Mucosa of rectum (tissue), 2 donors: ENCODE measurements at regions not wholly inside any gene's neighbourhood (a gene's known extent, or its start where the extent isn't known, plus 50 kb on each side); places are given as distances from the start of the nearest gene placed in this dataset.

Experiments used
- H3K27ac ChIP-seq, 2 donors: one replicate each; pipeline ENCODE4 v1.7.0; 2013; ENCODE audit warnings: inconsistent platforms in 2 of 2, low read depth in 2 of 2, low read length in 2 of 2
- H3K27me3 ChIP-seq, 2 donors: one replicate each; pipeline ENCODE4 v1.7.0; 2013; ENCODE audit warnings: low read length in 2 of 2; ENCODE audit not compliant: control insufficient read depth in 2 of 2, insufficient read depth in 2 of 2
- H3K36me3 ChIP-seq, 2 donors: one replicate each; pipeline ENCODE4 v1.7.0; 2013; ENCODE audit warnings: low read length in 2 of 2; ENCODE audit not compliant: control insufficient read depth in 2 of 2, insufficient read depth in 2 of 2
- H3K4me1 ChIP-seq, 2 donors: one replicate each; pipeline ENCODE4 v1.7.0; 2013; ENCODE audit warnings: low read length in 2 of 2, mild to moderate bottlenecking in 1 of 2; ENCODE audit not compliant: control insufficient read depth in 2 of 2, insufficient read depth in 2 of 2
- H3K4me3 ChIP-seq, 2 donors: one replicate each; pipeline ENCODE4 v1.7.0; 2013; ENCODE audit warnings: low read length in 2 of 2
- H3K9ac ChIP-seq, 2 donors: one replicate each; pipeline ENCODE4 v1.7.0; 2013; ENCODE audit warnings: low read length in 2 of 2, low read depth in 1 of 2, mild to moderate bottlenecking in 1 of 2
- H3K9me3 ChIP-seq, 2 donors: one replicate each; pipeline ENCODE4 v1.7.0; 2013; ENCODE audit warnings: low read length in 2 of 2; ENCODE audit not compliant: control insufficient read depth in 2 of 2
- donor health status: healthy.
- donor health status: Normal muscosa, but diverticular disease.

DNA sequence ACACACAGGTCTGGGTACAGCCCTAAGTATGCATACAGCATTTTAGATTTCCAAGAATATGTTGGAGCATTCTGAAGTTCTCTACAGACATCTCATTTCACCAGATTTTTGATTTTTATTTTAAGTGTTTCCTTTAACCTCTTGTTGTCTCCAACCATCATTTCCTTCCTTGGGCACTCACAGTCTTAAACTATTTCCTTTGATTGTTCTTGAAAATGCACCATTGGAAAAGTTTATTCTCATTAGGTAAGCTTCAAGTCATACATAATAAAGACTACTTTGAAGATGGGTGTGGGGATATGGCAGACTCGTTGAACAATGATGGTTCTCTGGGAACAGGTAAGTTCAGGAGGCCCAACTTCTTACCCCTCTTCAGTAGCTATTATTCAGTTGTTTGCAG is 1174.6 kb downstream of the CDH12 start:
- Histone ChIP-seq H3K9me3 (no peaks in the 10 kb centered on the region), H3K36me3 (no peaks in the 10 kb centered on the region), H3K4me1 (no peaks in the 10 kb centered on the region), H3K27me3 (no peaks in the 10 kb centered on the region), H3K27ac (no peak overlapping the region), H3K9ac (no peak overlapping the region), H3K4me3 (no peak overlapping the region)

DNA sequence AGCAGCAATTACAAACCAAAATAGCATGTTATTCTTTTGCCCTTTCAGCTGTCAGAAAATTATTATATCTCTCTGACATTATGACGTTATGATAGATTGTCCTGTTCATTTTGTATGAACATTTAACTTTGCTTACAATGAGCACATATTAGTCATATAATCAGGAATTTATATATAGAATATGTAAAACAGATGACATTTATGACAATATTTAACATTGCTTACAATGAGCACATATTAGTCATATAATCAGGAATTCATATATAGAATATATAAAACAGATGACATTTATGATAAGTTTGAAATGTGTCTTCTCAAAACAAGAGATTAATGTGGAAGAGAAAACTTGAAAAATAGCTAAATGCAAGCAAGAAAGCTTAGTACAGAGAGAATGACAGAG is 1180.2 kb downstream of the CDH12 start:
- Histone ChIP-seq H3K4me1 (no peaks in the 10 kb centered on the region), H3K36me3 (no peaks in the 10 kb centered on the region), H3K9ac (no peak overlapping the region), H3K27ac (no peak overlapping the region), H3K9me3 (no peaks in the 10 kb centered on the region), H3K4me3 (no peak overlapping the region), H3K27me3 (no peaks in the 10 kb centered on the region)

DNA sequence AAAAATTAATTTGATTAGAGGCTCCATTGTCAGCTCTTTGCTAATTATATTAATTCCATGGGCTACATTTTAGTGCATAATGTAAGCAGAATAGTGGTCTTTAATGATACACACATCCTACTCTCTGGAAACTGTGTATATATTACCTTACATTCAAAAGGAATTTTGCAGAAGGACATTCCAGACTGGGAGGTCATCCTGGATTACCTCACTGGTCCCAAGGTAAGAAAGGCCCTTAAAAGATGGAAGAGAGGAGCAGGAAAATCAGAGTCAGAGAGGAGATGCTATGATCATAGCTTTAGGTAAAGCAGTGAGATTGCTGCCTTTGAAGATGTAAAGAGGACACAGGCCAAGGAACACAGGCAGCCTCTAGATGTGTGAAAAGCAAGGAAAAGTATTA is 1180.8 kb downstream of the CDH12 start:
- Histone ChIP-seq H3K4me3 (no peak overlapping the region), H3K27ac (no peak overlapping the region), H3K9ac (no peak overlapping the region), H3K4me1 (no peaks in the 10 kb centered on the region), H3K27me3 (no peaks in the 10 kb centered on the region), H3K9me3 (no peaks in the 10 kb centered on the region), H3K36me3 (no peaks in the 10 kb centered on the region)

DNA sequence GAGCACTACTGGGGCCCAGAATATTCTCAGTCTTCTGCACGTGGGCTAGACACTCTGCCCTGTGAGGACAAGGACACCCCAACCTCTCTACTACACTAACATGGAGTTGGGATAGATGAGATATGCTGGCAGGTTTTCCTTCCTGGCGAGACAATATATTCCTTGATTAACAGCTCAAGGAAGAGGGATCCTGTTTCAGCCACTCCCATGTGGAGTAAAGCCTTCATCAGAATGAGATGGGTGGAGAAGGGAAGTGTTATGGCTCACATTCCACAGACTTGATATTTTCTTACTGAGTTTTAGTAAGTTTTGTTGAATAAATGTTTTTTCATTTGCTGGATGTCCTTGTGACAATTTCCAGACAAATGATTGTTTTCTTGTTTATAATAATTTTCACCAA is 1187.6 kb downstream of the CDH12 start:
- H3K27ac ChIP-seq: no peak overlapping the region
- H3K27me3 ChIP-seq: no peaks in the 10 kb centered on the region
- no peaks in the 10 kb centered on the region for H3K4me1 ChIP-seq
- no peak overlapping the region for H3K9ac ChIP-seq
- peaks cover 0 to 5% of the 10 kb centered on the region in 2 donors for H3K9me3 ChIP-seq
- no peak overlapping the region for H3K4me3 ChIP-seq
- no peaks in the 10 kb centered on the region for H3K36me3 ChIP-seq

DNA sequence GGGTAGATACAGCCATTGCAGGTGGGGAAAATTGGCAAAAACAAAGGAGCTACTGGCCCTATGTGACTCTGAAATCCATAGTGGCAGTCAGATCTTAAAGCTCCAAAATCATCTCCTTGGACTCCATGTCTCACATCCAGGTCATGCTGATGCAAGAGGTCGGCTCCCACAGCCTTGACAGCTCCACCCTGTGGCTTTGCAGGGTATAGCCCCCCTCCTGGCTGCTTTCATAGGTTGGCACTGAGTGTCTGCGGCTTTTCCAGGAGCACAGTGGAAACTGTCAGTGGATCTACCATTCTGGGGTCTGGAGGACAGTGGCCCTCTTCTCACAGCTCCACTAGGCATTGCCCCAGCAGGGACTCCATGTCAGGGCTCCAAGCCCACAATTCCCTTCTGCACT is 1190.1 kb downstream of the CDH12 start:
- H3K9ac ChIP-seq: no peak overlapping the region
- no peaks in the 10 kb centered on the region for H3K36me3 ChIP-seq
- H3K4me3 ChIP-seq: no peak overlapping the region
- no peaks in the 10 kb centered on the region for H3K27me3 ChIP-seq
- H3K9me3 ChIP-seq: peaks cover 0 to 5% of the 10 kb centered on the region in 2 donors
- H3K4me1 ChIP-seq: no peaks in the 10 kb centered on the region
- H3K27ac ChIP-seq: no peak overlapping the region

DNA sequence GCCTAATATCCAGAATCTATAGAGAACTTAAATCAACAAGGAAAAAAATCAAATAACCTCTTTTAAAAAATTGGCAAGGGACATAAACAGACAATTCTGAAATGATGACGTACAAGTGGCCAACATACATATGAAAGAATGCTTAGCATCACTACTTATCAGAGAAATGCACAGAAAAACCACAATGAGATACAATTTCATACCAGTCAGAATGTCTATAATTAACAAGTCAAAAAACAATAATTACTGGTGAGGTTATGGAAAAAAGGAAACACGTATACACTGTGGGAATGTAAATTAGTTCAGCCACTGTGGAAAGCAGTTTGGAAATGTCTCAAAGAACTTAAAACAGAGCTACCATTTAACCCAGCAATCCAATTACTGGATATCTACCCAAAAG is 1192.0 kb downstream of the CDH12 start:
- Histone ChIP-seq H3K36me3 (no peaks in the 10 kb centered on the region), H3K27me3 (no peaks in the 10 kb centered on the region), H3K27ac (no peak overlapping the region), H3K9ac (no peak overlapping the region), H3K9me3 (peaks cover 0 to 5% of the 10 kb centered on the region in 2 donors), H3K4me1 (no peaks in the 10 kb centered on the region), H3K4me3 (no peak overlapping the region)

DNA sequence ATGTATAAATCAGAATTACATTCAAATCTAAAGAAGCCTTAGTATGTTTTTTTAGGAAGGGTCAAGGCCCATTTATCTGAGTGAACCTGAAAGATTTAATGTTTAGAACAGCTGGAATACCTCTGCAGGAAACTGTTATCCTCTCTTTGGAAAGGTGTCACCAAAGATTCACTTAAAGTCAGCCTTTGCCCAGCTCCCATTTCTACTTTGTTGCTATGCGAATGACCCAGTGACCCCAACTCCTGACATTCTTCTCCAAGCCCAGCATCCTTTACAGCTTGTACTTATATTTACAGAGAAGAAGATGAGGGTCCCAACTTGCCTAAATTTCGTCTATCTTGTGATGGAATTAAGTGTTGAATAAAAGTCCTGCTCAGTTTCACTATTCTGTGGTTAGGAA is 1198.6 kb downstream of the CDH12 start:
- Histone ChIP-seq H3K27me3 (no peaks in the 10 kb centered on the region), H3K9ac (no peak overlapping the region), H3K36me3 (no peaks in the 10 kb centered on the region), H3K27ac (no peak overlapping the region), H3K4me1 (no peaks in the 10 kb centered on the region), H3K9me3 (no peaks in the 10 kb centered on the region), H3K4me3 (no peak overlapping the region)

DNA sequence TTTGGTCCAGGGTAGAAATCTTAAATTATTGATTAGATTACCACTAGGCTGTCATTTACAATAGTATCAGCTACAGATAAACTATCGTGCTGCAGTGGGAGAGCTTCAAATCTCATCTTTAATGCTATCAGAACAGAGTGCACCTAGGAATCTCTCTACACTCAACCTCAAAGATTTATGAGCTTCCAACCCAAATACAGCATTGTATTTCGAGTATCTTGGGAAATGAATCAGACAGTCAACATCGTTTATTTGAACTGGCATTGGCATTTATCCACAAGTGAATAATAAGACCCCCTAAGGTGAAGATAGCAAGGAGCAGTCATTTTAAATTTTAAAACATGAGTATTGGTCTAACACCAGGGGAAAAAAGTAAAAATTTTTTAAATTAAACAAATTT is 1203.2 kb downstream of the CDH12 start:
- Histone ChIP-seq H3K36me3 (no peaks in the 10 kb centered on the region), H3K4me3 (no peak overlapping the region), H3K4me1 (no peaks in the 10 kb centered on the region)

DNA sequence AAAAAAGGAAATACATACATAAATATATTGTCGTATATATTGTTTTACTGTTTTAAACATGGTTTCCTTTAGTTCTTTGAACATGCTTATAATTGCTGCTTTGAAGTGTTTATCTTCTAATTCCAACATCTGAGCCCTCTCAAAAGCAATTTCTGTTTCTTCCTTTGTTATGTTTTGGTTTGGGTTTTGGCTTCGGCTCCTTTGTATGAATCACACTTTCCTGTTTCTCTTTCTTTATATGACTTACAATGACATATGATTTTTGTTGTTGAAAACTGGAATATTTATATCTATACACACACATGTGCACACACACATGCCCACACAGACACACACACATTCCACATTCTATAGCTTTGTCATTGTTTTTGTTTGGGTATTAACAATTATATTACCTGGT is 1206.7 kb downstream of the CDH12 start:
- Histone ChIP-seq H3K4me3 (no peak overlapping the region), H3K9me3 (no peaks in the 10 kb centered on the region), H3K9ac (no peak overlapping the region), H3K27ac (no peak overlapping the region), H3K36me3 (no peaks in the 10 kb centered on the region), H3K27me3 (no peaks in the 10 kb centered on the region), H3K4me1 (no peaks in the 10 kb centered on the region)

More for the DNA sequence above, 1203.2 kb downstream of the CDH12 start:
- Histone ChIP-seq H3K27ac (no peak overlapping the region), H3K9ac (no peak overlapping the region), H3K27me3 (no peaks in the 10 kb centered on the region), H3K9me3 (no peaks in the 10 kb centered on the region)

DNA sequence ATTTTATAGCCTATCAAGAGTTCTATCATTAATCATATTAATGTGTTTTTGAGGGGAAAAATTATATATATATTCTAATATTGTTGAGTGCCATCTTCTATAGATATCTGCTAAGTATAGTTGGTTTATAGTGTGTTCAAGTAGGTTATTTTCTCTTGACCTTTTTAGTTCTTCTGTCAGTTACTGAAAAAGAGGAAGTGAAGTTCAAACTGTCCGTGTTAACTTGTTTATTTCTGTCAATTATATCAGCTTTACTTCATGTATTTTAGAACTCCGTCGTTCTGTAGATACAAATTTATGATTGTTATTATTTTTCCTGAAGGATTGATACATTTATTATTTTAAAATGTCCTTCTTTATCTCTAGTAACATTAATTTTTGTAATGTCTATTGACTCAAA is 1209.1 kb downstream of the CDH12 start:
- H3K27me3 ChIP-seq: no peaks in the 10 kb centered on the region
- H3K9ac ChIP-seq: no peak overlapping the region
- H3K4me1 ChIP-seq: no peaks in the 10 kb centered on the region
- no peak overlapping the region for H3K4me3 ChIP-seq
- H3K27ac ChIP-seq: no peak overlapping the region
- H3K36me3 ChIP-seq: no peaks in the 10 kb centered on the region
- H3K9me3 ChIP-seq: no peaks in the 10 kb centered on the region

DNA sequence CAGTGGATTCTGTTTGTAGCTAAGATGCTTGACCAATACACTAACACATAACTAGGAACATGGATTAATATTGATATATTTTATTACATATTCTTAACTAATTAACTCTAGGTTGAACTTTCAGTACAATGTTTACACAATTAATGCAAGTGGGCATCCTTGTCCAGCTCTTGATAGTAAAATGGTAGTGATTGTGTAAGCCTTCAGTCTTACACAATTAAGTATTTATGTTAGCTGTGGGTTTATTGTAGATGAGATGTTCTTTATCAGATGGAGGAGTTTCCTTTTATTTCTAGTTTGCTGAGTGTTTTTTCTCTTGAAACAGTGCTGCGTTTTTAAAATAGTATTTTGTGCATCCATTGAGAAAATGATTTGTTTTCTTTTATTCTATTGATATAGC is 1210.8 kb downstream of the CDH12 start:
- Histone ChIP-seq H3K9me3 (no peaks in the 10 kb centered on the region), H3K27ac (no peak overlapping the region), H3K4me3 (no peak overlapping the region)

More for the DNA sequence above, 1210.8 kb downstream of the CDH12 start:
- Histone ChIP-seq H3K36me3 (no peaks in the 10 kb centered on the region), H3K9ac (no peak overlapping the region), H3K27me3 (no peaks in the 10 kb centered on the region), H3K4me1 (no peaks in the 10 kb centered on the region)
